Mucosa of descending colon (tissue), 3 donors: ENCODE measurements at regions not wholly inside any gene's neighbourhood (a gene's known extent, or its start where the extent isn't known, plus 50 kb on each side); places are given as distances from the start of the nearest gene placed in this dataset.
"Not testable (repeated sequence)": the region's sequence is repeated elsewhere in the genome, so short reads cannot be mapped to it uniquely, and the experiment has no call there.

Source experiments
- ATAC-seq: fragments of 200-7000 bp; cut with Tn5 transposase; one replicate; pipeline ENCODE4 v1.9.1; 2020; ENCODE audit warnings: mild to moderate bottlenecking, moderate library complexity
- DNase-seq, 3 donors: peaks; one replicate each; pipeline ENCODE4 v3.0.0-alpha.2; 2020
- H3K36me3 ChIP-seq: fragments of 200-600 bp; one replicate; pipeline ENCODE4 v1.8.0; 2021; ENCODE audit warnings: low read depth, mild to moderate bottlenecking
- H3K4me1 ChIP-seq: fragments of 200-600 bp; one replicate; pipeline ENCODE4 v1.8.0; 2021; ENCODE audit warnings: low read depth, mild to moderate bottlenecking
- H3K4me3 ChIP-seq: fragments of 200-600 bp; one replicate; pipeline ENCODE4 v1.8.0; 2021; ENCODE audit warnings: mild to moderate bottlenecking
- H3K9me3 ChIP-seq: fragments of 200-600 bp; one replicate; pipeline ENCODE4 v1.8.0; 2021; ENCODE audit warnings: mild to moderate bottlenecking
- CTCF ChIP-seq: fragments of 200-600 bp; IDR thresholded peaks from one replicate; pipeline ENCODE4 v1.8.0; 2022; ENCODE audit warnings: antibody characterized with exemption, mild to moderate bottlenecking
- intact Hi-C, 2 donors: fragments of 100-400 bp; cut with DNase I in 1 of 2; cut with micrococcal nuclease in 1 of 2; formaldehyde crosslinking; loops; one replicate each; pipeline versions ENCODE4 v1.11.0 to v1.11.1; 2022; cut with DNase I, micrococcal nuclease
- donor health status: DM: no; HTN: no; CAD: no; lungs with moderate emphysema.
- donor health status: DM: no; HTN: no; CAD: no.
- donor health status: DM: no; HTN: yes; CAD: no.

GRCh38 chr17:72461757-72462156, 340.9 kb downstream of the SOX9 start:
- Histone ChIP-seq H3K4me3 (no peak overlapping the region), H3K4me1 (peaks cover 37% of the 10 kb centered on the region), H3K9me3 (no peaks in the 10 kb centered on the region), H3K36me3 (no peaks in the 10 kb centered on the region)
- DNase-seq (no peak), ATAC-seq (no peak)
- intact Hi-C loops = no loop called here
- TF ChIP-seq CTCF = no peak

- H3K4me1 ChIP-seq = peaks cover 44% of the 10 kb centered on the region
Observed at GRCh38 chr17:72462407-72462806, 341.6 kb downstream of the SOX9 start.

DNA sequence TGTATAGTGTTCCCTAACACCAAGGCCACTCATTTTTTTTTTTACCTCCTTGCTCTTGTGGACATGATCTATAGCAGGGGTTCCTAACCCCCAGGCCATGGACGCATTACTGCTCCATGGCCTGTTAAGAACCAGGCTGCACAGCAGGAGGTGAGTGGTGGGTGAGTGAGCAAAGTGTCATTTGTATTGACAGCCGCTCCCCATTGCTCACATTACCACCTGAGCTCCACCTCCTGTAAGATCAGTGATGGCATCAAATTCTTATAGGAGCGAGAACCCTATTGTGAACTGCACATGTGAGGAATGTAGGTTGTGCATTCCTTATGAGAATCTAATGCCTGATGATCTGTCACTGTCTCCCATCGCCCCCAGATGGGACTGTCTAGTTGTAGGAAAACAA, 342.0 kb downstream of the SOX9 start:
- Histone ChIP-seq H3K4me3 (no peak overlapping the region), H3K4me1 (peaks cover 48% of the 10 kb centered on the region), H3K36me3 (no peaks in the 10 kb centered on the region), H3K9me3 (no peaks in the 10 kb centered on the region)
- no peak for DNase-seq
- no peak for ATAC-seq
- intact Hi-C loops = no loop called here
- TF ChIP-seq CTCF = no peak

More at GRCh38 chr17:72462407-72462806, 341.6 kb downstream of the SOX9 start:
- no peak for DNase-seq
- no peaks in the 10 kb centered on the region for H3K9me3 ChIP-seq
- no peak for TF ChIP-seq CTCF
- no peak for ATAC-seq
- intact Hi-C loops = no loop called here
- no peaks in the 10 kb centered on the region for H3K36me3 ChIP-seq
- H3K4me3 ChIP-seq = no peak overlapping the region

- Histone ChIP-seq H3K9me3 (no peaks in the 10 kb centered on the region), H3K4me3 (no peak overlapping the region), H3K36me3 (no peaks in the 10 kb centered on the region), H3K4me1 (peaks cover 53% of the 10 kb centered on the region)
- intact Hi-C loops = no loop called here
- no peak for TF ChIP-seq CTCF
- ATAC-seq (no peak), DNase-seq (no peak)
Observed at GRCh38 chr17:72463287-72464102, 342.7 kb downstream of the SOX9 start.

DNA sequence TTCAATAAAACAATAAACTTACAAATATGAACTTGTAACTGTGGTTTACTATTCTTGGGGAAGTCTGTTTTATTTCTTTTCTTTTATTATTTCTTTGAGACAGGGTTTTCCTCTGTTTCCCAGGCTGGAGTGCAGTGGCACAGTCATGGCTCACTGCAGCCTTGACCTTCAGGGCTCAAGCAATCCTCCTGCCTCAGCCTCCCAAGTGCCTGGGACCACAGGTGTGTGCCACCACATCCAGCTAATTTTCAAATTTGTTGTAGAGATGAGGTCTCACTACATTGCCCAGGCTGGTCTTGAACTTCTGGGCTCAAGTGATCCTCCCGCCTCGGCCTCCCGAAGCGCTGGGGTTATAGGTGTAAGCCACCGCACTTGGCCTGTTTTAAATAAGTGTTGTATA, 343.4 kb downstream of the SOX9 start:
- H3K9me3 ChIP-seq, ATAC-seq, intact Hi-C loops, DNase-seq, H3K36me3 ChIP-seq, H3K4me3 ChIP-seq: not testable (repeated sequence)
- H3K4me1 ChIP-seq = peaks cover 53% of the 10 kb centered on the region

DNA sequence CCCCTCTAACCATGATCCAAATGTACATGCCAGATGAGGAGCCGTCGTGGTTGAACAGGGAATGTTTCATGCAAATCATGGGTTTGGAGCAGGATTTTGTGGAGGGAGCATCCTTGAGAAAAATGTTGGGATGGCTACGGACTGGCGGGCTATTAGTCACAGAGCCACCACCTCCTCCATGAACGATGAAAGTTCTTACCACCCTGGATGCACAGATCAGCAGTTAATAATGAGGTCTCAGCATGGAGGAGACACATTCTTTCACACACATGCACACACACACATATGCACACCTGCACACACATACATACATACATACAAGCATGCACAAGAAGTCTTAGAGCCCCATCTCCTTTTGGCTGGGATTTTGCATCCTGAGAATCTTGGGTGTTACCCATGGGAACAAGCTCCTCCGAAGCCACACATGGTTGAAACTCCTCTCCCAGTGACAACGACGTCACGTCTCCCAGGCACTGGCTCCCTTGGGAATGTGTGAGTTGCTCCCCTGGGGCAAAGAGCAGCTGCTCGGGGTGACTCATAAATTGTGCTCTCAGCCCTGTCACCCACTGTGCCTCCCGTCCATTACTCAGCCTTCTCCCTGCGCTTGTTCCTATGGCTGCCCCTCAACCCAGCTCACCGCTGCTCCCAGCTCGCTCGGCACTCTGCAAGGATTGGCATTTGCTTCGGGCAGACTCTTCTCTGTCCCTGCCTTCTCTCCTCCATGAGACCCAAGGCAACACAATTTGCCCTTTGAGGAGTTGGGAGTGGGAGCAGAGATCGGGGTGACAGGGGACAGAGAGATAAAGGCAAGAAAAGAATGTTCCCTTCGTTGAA, 344.6 kb downstream of the SOX9 start:
- Histone ChIP-seq H3K4me1 (peaks cover 50% of the 10 kb centered on the region), H3K9me3 (no peaks in the 10 kb centered on the region), H3K4me3 (no peak overlapping the region)

More for the DNA sequence above, 344.6 kb downstream of the SOX9 start:
- peak; percentile 79 for ATAC-seq
- intact Hi-C loops = no loop called here
- no peak for TF ChIP-seq CTCF
- DNase-seq = peak; percentile 62 to 74 (median 73)
- H3K36me3 ChIP-seq = no peaks in the 10 kb centered on the region
